Central memory CD8-positive, alpha-beta T cell (primary cell): ENCODE measurements at regions not wholly inside any gene's neighbourhood (a gene's known extent, or its start where the extent isn't known, plus 50 kb on each side); places are given as distances from the start of the nearest gene placed in this dataset.

Experiments used
- ATAC-seq: fragments of 150-1000 bp; cut with Tn5 transposase; replicated peaks from 2 replicates; pipeline ENCODE4 v1.10.0; 2022; ENCODE audit warnings: mild to moderate bottlenecking, moderate FRiP score, moderate number of reproducible peaks; ENCODE audit not compliant: poor library complexity, severe bottlenecking; ENCODE audit errors: extremely low read depth
- DNase-seq, 2 donors: peaks; one replicate each; pipeline ENCODE4 v3.0.0; 2021; ENCODE audit warnings: low spot score in 2 of 2
- H3K27ac Mint-ChIP-seq: one replicate; pipeline ENCODE4 v1.8.0; 2022; ENCODE audit warnings: low read depth, mild to moderate bottlenecking, moderate library complexity, mixed read lengths
- H3K27me3 Mint-ChIP-seq: one replicate; pipeline ENCODE4 v1.8.0; 2022; ENCODE audit warnings: mixed read lengths
- H3K36me3 Mint-ChIP-seq: one replicate; pipeline ENCODE4 v1.8.0; 2022; ENCODE audit warnings: mild to moderate bottlenecking, moderate library complexity, mixed read lengths; ENCODE audit not compliant: insufficient read depth
- H3K4me1 Mint-ChIP-seq: one replicate; pipeline ENCODE4 v1.8.0; 2022; ENCODE audit warnings: mixed read lengths
- H3K4me3 Mint-ChIP-seq: one replicate; pipeline ENCODE4 v1.8.0; 2022; ENCODE audit warnings: mild to moderate bottlenecking, moderate library complexity, mixed read lengths
- H3K9me3 Mint-ChIP-seq: one replicate; pipeline ENCODE4 v1.8.0; 2022; ENCODE audit warnings: mixed read lengths

- no peak overlapping the region for H3K27ac Mint-ChIP-seq
- H3K4me3 Mint-ChIP-seq: no peak overlapping the region
- H3K9me3 Mint-ChIP-seq: no peaks in the 10 kb centered on the region
- H3K4me1 Mint-ChIP-seq: no peaks in the 10 kb centered on the region
- no peaks in the 10 kb centered on the region for H3K27me3 Mint-ChIP-seq
- no peak for DNase-seq
- no peaks in the 10 kb centered on the region for H3K36me3 Mint-ChIP-seq
- no peak for ATAC-seq
Observed at GRCh38 chr13:73365252-73365651, 306.4 kb downstream of the KLF5 start.

- ATAC-seq: no peak
- no peaks in the 10 kb centered on the region for H3K4me1 Mint-ChIP-seq
- H3K9me3 Mint-ChIP-seq: no peaks in the 10 kb centered on the region
- H3K36me3 Mint-ChIP-seq: no peaks in the 10 kb centered on the region
- DNase-seq: no peak
- H3K27me3 Mint-ChIP-seq: no peaks in the 10 kb centered on the region
- no peak overlapping the region for H3K27ac Mint-ChIP-seq
- no peak overlapping the region for H3K4me3 Mint-ChIP-seq
Observed at GRCh38 chr13:73364736-73365135, 305.9 kb downstream of the KLF5 start.

- H3K9me3 Mint-ChIP-seq: no peaks in the 10 kb centered on the region
- peaks cover 26% of the 10 kb centered on the region for H3K27me3 Mint-ChIP-seq
- no peak overlapping the region for H3K4me3 Mint-ChIP-seq
- no peaks in the 10 kb centered on the region for H3K4me1 Mint-ChIP-seq
- no peak overlapping the region for H3K27ac Mint-ChIP-seq
- no peak for DNase-seq
- ATAC-seq: no peak
- H3K36me3 Mint-ChIP-seq: no peaks in the 10 kb centered on the region
Observed at GRCh38 chr13:73358606-73359095, 299.8 kb downstream of the KLF5 start.

GRCh38 chr13:73355134-73355533, 296.3 kb downstream of the KLF5 start:
- H3K4me3 Mint-ChIP-seq: no peak overlapping the region
- H3K27ac Mint-ChIP-seq: no peak overlapping the region
- H3K4me1 Mint-ChIP-seq: no peaks in the 10 kb centered on the region
- no peak for ATAC-seq
- H3K9me3 Mint-ChIP-seq: no peaks in the 10 kb centered on the region
- H3K36me3 Mint-ChIP-seq: no peaks in the 10 kb centered on the region
- peaks cover 26% of the 10 kb centered on the region for H3K27me3 Mint-ChIP-seq
- DNase-seq: no peak

GRCh38 chr13:73351730-73352129, 292.9 kb downstream of the KLF5 start:
- ATAC-seq: no peak
- Mint-ChIP-seq H3K4me1 (no peaks in the 10 kb centered on the region), H3K27me3 (peaks cover 44% of the 10 kb centered on the region), H3K36me3 (no peaks in the 10 kb centered on the region), H3K27ac (no peak overlapping the region), H3K9me3 (no peaks in the 10 kb centered on the region), H3K4me3 (no peak overlapping the region)
- no peak for DNase-seq

- DNase-seq: no peak
Observed at GRCh38 chr13:73341748-73342147, 282.9 kb downstream of the KLF5 start.

GRCh38 chr13:73340069-73340468, 281.3 kb downstream of the KLF5 start:
- Mint-ChIP-seq H3K4me3 (no peak overlapping the region), H3K36me3 (no peaks in the 10 kb centered on the region), H3K9me3 (no peaks in the 10 kb centered on the region), H3K4me1 (no peaks in the 10 kb centered on the region), H3K27ac (no peak overlapping the region), H3K27me3 (no peaks in the 10 kb centered on the region)
- DNase-seq (no peak), ATAC-seq (no peak)

More at GRCh38 chr13:73341748-73342147, 282.9 kb downstream of the KLF5 start:
- H3K27ac Mint-ChIP-seq: no peak overlapping the region
- no peaks in the 10 kb centered on the region for H3K4me1 Mint-ChIP-seq
- ATAC-seq: no peak
- H3K9me3 Mint-ChIP-seq: no peaks in the 10 kb centered on the region
- H3K36me3 Mint-ChIP-seq: no peaks in the 10 kb centered on the region
- no peaks in the 10 kb centered on the region for H3K27me3 Mint-ChIP-seq
- H3K4me3 Mint-ChIP-seq: no peak overlapping the region

GRCh38 chr13:73339086-73339485, 280.3 kb downstream of the KLF5 start:
- DNase-seq (no peak), ATAC-seq (no peak)
- no peaks in the 10 kb centered on the region for H3K36me3 Mint-ChIP-seq
- H3K27me3 Mint-ChIP-seq: no peaks in the 10 kb centered on the region
- no peak overlapping the region for H3K4me3 Mint-ChIP-seq
- H3K27ac Mint-ChIP-seq: no peak overlapping the region
- H3K9me3 Mint-ChIP-seq: no peaks in the 10 kb centered on the region
- H3K4me1 Mint-ChIP-seq: no peaks in the 10 kb centered on the region

GRCh38 chr13:73338389-73338788, 279.6 kb downstream of the KLF5 start:
- H3K36me3 Mint-ChIP-seq: no peaks in the 10 kb centered on the region
- no peak for DNase-seq

GRCh38 chr13:73337532-73337931, 278.7 kb downstream of the KLF5 start:
- H3K27me3 Mint-ChIP-seq: no peaks in the 10 kb centered on the region
- H3K9me3 Mint-ChIP-seq: no peaks in the 10 kb centered on the region
- DNase-seq: no peak
- no peaks in the 10 kb centered on the region for H3K36me3 Mint-ChIP-seq
- no peaks in the 10 kb centered on the region for H3K4me1 Mint-ChIP-seq
- no peak for ATAC-seq
- H3K4me3 Mint-ChIP-seq: no peak overlapping the region
- no peak overlapping the region for H3K27ac Mint-ChIP-seq

More at GRCh38 chr13:73338389-73338788, 279.6 kb downstream of the KLF5 start:
- no peak for ATAC-seq
- Mint-ChIP-seq H3K4me1 (no peaks in the 10 kb centered on the region), H3K9me3 (no peaks in the 10 kb centered on the region), H3K4me3 (no peak overlapping the region), H3K27ac (no peak overlapping the region), H3K27me3 (no peaks in the 10 kb centered on the region)

- Mint-ChIP-seq H3K4me1 (no peaks in the 10 kb centered on the region), H3K27me3 (no peaks in the 10 kb centered on the region), H3K9me3 (no peaks in the 10 kb centered on the region), H3K36me3 (no peaks in the 10 kb centered on the region), H3K27ac (no peak overlapping the region), H3K4me3 (no peak overlapping the region)
- DNase-seq: no peak
- no peak for ATAC-seq
Observed at GRCh38 chr13:73336773-73337172, 278.0 kb downstream of the KLF5 start.

GRCh38 chr13:73335944-73336343, 277.1 kb downstream of the KLF5 start:
- Mint-ChIP-seq H3K27me3 (no peaks in the 10 kb centered on the region), H3K4me3 (no peak overlapping the region), H3K9me3 (no peaks in the 10 kb centered on the region), H3K36me3 (no peaks in the 10 kb centered on the region), H3K4me1 (no peaks in the 10 kb centered on the region), H3K27ac (no peak overlapping the region)
- ATAC-seq (no peak), DNase-seq (no peak)

GRCh38 chr13:73335210-73335609, 276.4 kb downstream of the KLF5 start:
- H3K4me3 Mint-ChIP-seq: no peak overlapping the region
- H3K27ac Mint-ChIP-seq: no peak overlapping the region
- DNase-seq: no peak
- no peaks in the 10 kb centered on the region for H3K4me1 Mint-ChIP-seq
- ATAC-seq: no peak
- H3K27me3 Mint-ChIP-seq: no peaks in the 10 kb centered on the region
- no peaks in the 10 kb centered on the region for H3K36me3 Mint-ChIP-seq
- no peaks in the 10 kb centered on the region for H3K9me3 Mint-ChIP-seq

- no peaks in the 10 kb centered on the region for H3K27me3 Mint-ChIP-seq
- H3K9me3 Mint-ChIP-seq: no peaks in the 10 kb centered on the region
- no peak overlapping the region for H3K27ac Mint-ChIP-seq
- DNase-seq: no peak
- ATAC-seq: no peak
- H3K4me3 Mint-ChIP-seq: no peak overlapping the region
- no peaks in the 10 kb centered on the region for H3K4me1 Mint-ChIP-seq
- no peaks in the 10 kb centered on the region for H3K36me3 Mint-ChIP-seq
Observed at GRCh38 chr13:73334445-73334844, 275.6 kb downstream of the KLF5 start.
